ENCODE measurements at regions not wholly inside any gene's neighbourhood (a gene's known extent, or its start where the extent isn't known, plus 50 kb on each side); places are given as distances from the start of the nearest gene placed in this dataset.
"Not testable (repeated sequence)": the region's sequence is repeated elsewhere in the genome, so short reads cannot be mapped to it uniquely, and the experiment has no call there.

DNA sequence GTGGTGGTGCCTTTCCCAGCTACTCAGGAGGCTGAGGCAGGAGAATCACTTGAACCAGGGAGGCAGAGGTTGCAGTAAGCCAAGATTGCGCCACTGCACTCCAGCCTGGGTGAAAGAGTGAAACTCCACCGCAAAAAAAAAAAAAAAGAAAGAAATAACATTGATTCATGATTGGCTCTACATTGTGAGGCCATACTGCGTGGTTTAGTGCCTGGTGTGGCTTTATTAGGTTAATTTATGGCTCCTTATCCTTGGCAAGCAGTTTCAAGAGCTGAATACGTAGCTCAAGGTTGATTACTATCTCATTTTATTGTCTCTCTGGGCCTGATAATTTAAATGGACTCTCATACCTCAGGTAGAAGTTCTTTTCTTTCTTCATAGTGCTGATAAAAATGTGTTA lies 80.5 kb upstream of the MTLN start:
- TF ChIP-seq POLR2A (IDR thresholded peaks at IDR 0.05) = not testable (repeated sequence)
- TF ChIP-seq, protein P1, sequence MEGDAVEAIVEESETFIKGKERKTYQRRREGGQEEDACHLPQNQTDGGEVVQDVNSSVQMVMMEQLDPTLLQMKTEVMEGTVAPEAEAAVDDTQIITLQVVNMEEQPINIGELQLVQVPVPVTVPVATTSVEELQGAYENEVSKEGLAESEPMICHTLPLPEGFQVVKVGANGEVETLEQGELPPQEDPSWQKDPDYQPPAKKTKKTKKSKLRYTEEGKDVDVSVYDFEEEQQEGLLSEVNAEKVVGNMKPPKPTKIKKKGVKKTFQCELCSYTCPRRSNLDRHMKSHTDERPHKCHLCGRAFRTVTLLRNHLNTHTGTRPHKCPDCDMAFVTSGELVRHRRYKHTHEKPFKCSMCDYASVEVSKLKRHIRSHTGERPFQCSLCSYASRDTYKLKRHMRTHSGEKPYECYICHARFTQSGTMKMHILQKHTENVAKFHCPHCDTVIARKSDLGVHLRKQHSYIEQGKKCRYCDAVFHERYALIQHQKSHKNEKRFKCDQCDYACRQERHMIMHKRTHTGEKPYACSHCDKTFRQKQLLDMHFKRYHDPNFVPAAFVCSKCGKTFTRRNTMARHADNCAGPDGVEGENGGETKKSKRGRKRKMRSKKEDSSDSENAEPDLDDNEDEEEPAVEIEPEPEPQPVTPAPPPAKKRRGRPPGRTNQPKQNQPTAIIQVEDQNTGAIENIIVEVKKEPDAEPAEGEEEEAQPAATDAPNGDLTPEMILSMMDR (IDR thresholded peaks at IDR 0.05) = not testable (repeated sequence)

Measured in lower leg skin (tissue), 3 donors.